ENCODE measurements at regions not wholly inside any gene's neighbourhood (a gene's known extent, or its start where the extent isn't known, plus 50 kb on each side); places are given as distances from the start of the nearest gene placed in this dataset.

DNA sequence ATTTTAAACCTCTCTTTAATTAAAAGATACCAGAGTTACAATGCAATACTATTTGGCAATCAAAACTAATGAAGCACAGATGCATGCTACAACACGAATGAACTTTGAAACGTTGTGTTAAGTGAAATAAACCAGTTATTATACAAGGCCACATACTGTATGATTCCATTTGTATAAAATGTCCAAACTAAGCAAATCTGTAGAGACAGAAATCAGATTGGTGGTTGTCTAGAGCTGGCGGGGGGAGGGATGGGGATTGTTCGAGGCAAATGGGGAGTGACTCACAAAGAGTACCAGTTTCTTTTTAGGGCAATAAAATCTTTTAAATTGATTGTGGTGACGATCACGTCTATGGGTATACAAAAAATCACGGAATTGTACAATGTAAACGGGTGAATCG, 677.0 kb downstream of the NTRK3 start:
- Histone ChIP-seq H3K27ac (no peak overlapping the region), H3K27me3 (ENCODE audit: insufficient read depth in 3 of 3, low read length in 2 of 3) (no peaks in the 10 kb centered on the region), H3K36me3 (ENCODE audit: insufficient read depth in 1 of 2, low read depth in 1 of 2) (no peaks in the 10 kb centered on the region), H3K4me3 (no peak overlapping the region), H3K9me3 (no peaks in the 10 kb centered on the region), H3K4me1 (no peaks in the 10 kb centered on the region)
- ATAC-seq = no peak
- intact Hi-C loops (cut with DNase I) = no loop called here
- no peak for DNase-seq
- 83 to 87% (median 86%) methylated on average over 9 of the region's 9 CpGs for WGBS, 3 donors
- TF ChIP-seq CTCF (IDR thresholded peaks at IDR 0.05) = no peak

GRCh38 chr15:87578776-87579175, 677.8 kb downstream of the NTRK3 start:
- intact Hi-C loops (cut with DNase I) = no loop called here

GRCh38 chr15:87577336-87577735, 679.2 kb downstream of the NTRK3 start:
- intact Hi-C loops (cut with DNase I) = no loop called here
- Histone ChIP-seq H3K4me3 (no peak overlapping the region), H3K9me3 (no peaks in the 10 kb centered on the region), H3K27me3 (ENCODE audit: insufficient read depth in 3 of 3, low read length in 2 of 3) (no peaks in the 10 kb centered on the region), H3K4me1 (no peaks in the 10 kb centered on the region), H3K27ac (no peak overlapping the region), H3K36me3 (ENCODE audit: insufficient read depth in 1 of 2, low read depth in 1 of 2) (no peaks in the 10 kb centered on the region)
- ATAC-seq (no peak), DNase-seq (no peak)
- WGBS, 3 donors = 69 to 77% (median 73%) methylated on average over 3 of the region's 3 CpGs
- no peak for TF ChIP-seq CTCF (IDR thresholded peaks at IDR 0.05)

More at GRCh38 chr15:87578776-87579175, 677.8 kb downstream of the NTRK3 start:
- no peaks in the 10 kb centered on the region for H3K4me1 ChIP-seq
- no peak overlapping the region for H3K4me3 ChIP-seq
- TF ChIP-seq CTCF (IDR thresholded peaks at IDR 0.05) = no peak
- H3K27ac ChIP-seq = no peak overlapping the region
- no peaks in the 10 kb centered on the region for H3K36me3 ChIP-seq (ENCODE audit: insufficient read depth in 1 of 2, low read depth in 1 of 2)
- no peaks in the 10 kb centered on the region for H3K9me3 ChIP-seq
- no peak for ATAC-seq
- H3K27me3 ChIP-seq (ENCODE audit: insufficient read depth in 3 of 3, low read length in 2 of 3) = no peaks in the 10 kb centered on the region
- DNase-seq = no peak
- 63 to 72% (median 69%) methylated on average over 4 of the region's 4 CpGs for WGBS, 3 donors

- intact Hi-C loops (cut with DNase I) = no loop called here
- Histone ChIP-seq H3K9me3 (no peaks in the 10 kb centered on the region), H3K27ac (no peak overlapping the region), H3K4me1 (no peaks in the 10 kb centered on the region), H3K4me3 (no peak overlapping the region), H3K36me3 (ENCODE audit: insufficient read depth in 1 of 2, low read depth in 1 of 2) (no peaks in the 10 kb centered on the region), H3K27me3 (ENCODE audit: insufficient read depth in 3 of 3, low read length in 2 of 3) (no peaks in the 10 kb centered on the region)
- DNase-seq (no peak), ATAC-seq (no peak)
- TF ChIP-seq CTCF (IDR thresholded peaks at IDR 0.05) = no peak
- 70 to 80% (median 70%) methylated on average over 3 of the region's 3 CpGs for WGBS, 3 donors
Measured at GRCh38 chr15:87576486-87577176, 679.9 kb downstream of the NTRK3 start.

Data from psoas muscle (tissue), 7 donors.